GM11168 (cell line): ENCODE measurements at regions not wholly inside any gene's neighbourhood (a gene's known extent, or its start where the extent isn't known, plus 50 kb on each side); places are given as distances from the start of the nearest gene placed in this dataset.

ENCODE experiments used
- in situ Hi-C: fragments of 300-500 bp; cut with MboI; formaldehyde crosslinking; loops from one replicate; pipeline ENCODE4 v1.12.0; 2022; ENCODE audit warnings: low sequenced_read_pairs; ENCODE audit not compliant: unreplicated experiment

- in situ Hi-C loops, result no loop called here
Observed at GRCh38 chr14:50036637-50037036, 79.7 kb downstream of the VCPKMT start.

- in situ Hi-C loops, result no loop called here
Observed at GRCh38 chr14:50037240-50037639, 79.1 kb downstream of the VCPKMT start.

GRCh38 chr14:50037852-50038251 lies 78.5 kb downstream of the VCPKMT start:
- in situ Hi-C loops, result no loop called here

- in situ Hi-C loops, result no loop called here
Observed at GRCh38 chr14:50038398-50039119, 77.8 kb downstream of the VCPKMT start.

GRCh38 chr14:50039120-50039517 lies 77.3 kb downstream of the VCPKMT start:
- in situ Hi-C loops, result no loop called here

- in situ Hi-C loops, result no loop called here
Observed at GRCh38 chr14:50039734-50040400, 76.5 kb downstream of the VCPKMT start.

- in situ Hi-C loops, result no loop called here
Observed at GRCh38 chr14:50040401-50040775, 76.0 kb downstream of the VCPKMT start.

GRCh38 chr14:50040895-50041465 lies 75.4 kb downstream of the VCPKMT start:
- in situ Hi-C loops, result no loop called here

- in situ Hi-C loops, result no loop called here
Observed at GRCh38 chr14:50041980-50042379, 74.4 kb downstream of the VCPKMT start.

- in situ Hi-C loops, result no loop called here
Observed at GRCh38 chr14:50044042-50044651, 72.2 kb downstream of the VCPKMT start.

- in situ Hi-C loops, result no loop called here
Observed at GRCh38 chr14:50045039-50045711, 71.2 kb downstream of the VCPKMT start.

GRCh38 chr14:50045837-50046236 lies 70.5 kb downstream of the VCPKMT start:
- in situ Hi-C loops, result no loop called here

- in situ Hi-C loops, result no loop called here
Observed at GRCh38 chr14:50047274-50047676, 69.1 kb downstream of the VCPKMT start.

GRCh38 chr14:50049093-50049492 lies 67.3 kb downstream of the VCPKMT start:
- in situ Hi-C loops, result no loop called here

GRCh38 chr14:50049703-50050570 lies 66.4 kb downstream of the VCPKMT start:
- in situ Hi-C loops, result loop anchor here (5.0 kb wide), 1 partner anchor 42 kb away; no protein-coding TSS in a partner anchor

GRCh38 chr14:50051106-50051505 lies 65.3 kb downstream of the VCPKMT start:
- in situ Hi-C loops, result loop anchor here (5.0 kb wide), 1 partner anchor 41 kb away; no protein-coding TSS in a partner anchor

- in situ Hi-C loops, result loop anchor here (5.0 kb wide), 1 partner anchor 41 kb away; no protein-coding TSS in a partner anchor
Observed at GRCh38 chr14:50051706-50052105, 64.7 kb downstream of the VCPKMT start.

GRCh38 chr14:50052517-50052916 lies 63.9 kb downstream of the VCPKMT start:
- in situ Hi-C loops, result loop anchor here (5.0 kb wide), 1 partner anchor 40 kb away; no protein-coding TSS in a partner anchor

- in situ Hi-C loops, result loop anchor here (5.0 kb wide), 1 partner anchor 38 kb away; no protein-coding TSS in a partner anchor
Observed at GRCh38 chr14:50053935-50054334, 62.4 kb downstream of the VCPKMT start.
